Epithelial cell of proximal tubule (primary cell): ENCODE measurements at regions not wholly inside any gene's neighbourhood (a gene's known extent, or its start where the extent isn't known, plus 50 kb on each side); places are given as distances from the start of the nearest gene placed in this dataset.

Source experiments
- DNase-seq: peaks from one replicate; pipeline ENCODE4 v3.0.0-alpha.2; 2011; ENCODE audit warnings: low read depth
- H3K4me3 ChIP-seq: 2 replicates; pipeline ENCODE4 v1.5.1; 2011; ENCODE audit warnings: low read depth, mild to moderate bottlenecking, low read length
- CTCF ChIP-seq: conservative IDR thresholded peaks from 2 replicates; pipeline ENCODE4 v1.5.1; 2012; ENCODE audit warnings: low read depth, mild to moderate bottlenecking, low read length

GRCh38 chr6:163837691-163838431 is 423.3 kb downstream of the QKI start:
- no peak for TF ChIP-seq CTCF
- DNase-seq = no peak
- peak overlapping the region; percentile 24 for H3K4me3 ChIP-seq

DNA sequence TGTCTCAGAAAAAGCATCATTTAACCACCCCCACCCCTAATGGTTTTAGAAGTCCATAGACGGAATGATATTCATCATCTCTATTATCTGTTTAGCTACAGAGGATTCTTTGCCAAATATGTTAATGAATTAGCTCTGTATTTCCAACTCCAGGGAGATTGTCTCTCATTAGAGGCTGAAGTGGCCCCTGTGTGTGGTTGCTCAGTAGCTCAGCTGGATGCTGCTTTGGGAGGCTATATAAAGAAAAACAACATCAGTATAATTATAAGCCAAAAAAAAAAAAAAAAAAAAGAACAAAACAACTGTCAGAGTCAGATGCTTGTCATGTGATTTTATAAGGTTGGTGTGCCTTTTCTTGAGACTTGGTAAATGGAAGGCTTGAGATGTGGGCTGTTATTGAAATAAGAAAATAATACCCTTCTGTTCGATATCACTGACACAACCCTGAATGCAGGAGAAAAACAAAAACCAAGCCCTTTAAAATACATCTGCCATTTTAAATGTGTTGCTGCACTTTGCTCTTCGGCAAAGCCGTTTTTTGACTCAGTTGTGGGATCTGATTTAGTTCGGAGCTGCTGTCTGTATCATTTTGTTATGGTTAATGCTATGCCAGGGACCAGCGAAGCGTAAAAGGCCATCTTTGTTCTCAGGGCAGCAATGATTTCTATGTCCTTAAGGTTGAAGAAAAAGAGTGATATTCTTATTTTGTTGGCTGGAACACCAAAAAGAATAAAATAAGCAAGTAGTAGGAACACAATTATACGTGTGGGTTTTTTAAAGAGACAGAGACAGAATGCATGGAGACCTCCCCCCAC is 422.6 kb downstream of the QKI start:
- no peak for TF ChIP-seq CTCF
- H3K4me3 ChIP-seq = no peak overlapping the region

DNA sequence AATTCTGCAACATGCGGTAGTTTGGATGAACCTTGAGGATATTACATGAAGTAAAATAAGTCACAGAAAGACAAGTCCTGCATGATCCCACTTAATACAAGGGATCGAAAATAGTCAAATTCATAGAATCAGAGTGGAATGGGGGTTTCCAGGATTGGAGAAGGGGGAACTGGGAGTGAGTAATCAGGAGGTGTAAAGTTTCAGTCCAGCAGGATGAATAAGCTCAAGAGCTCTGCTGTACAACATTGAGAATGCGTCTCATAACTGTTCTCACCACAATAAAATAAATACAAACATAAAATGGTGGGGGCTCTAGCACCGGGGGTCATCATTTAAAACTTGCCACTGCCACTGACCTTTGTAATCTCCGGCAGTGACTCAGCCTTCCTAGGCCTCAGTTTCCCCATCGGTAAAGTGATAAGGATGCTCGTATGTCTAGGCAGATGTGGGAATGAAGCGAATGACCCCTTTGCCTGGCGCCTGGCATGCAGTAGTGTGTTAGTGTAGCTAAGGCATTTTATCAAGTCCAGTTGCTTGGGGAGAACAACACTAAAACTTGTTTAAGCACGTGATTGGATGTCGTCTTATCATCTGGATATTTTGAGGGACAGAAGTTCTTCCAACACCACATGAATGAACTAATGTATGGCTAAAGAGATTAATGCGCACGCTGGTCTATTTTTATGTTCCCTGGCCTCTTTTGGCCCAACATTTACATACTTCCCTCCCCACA is 421.1 kb downstream of the QKI start:
- TF ChIP-seq CTCF = no peak
- DNase-seq = no peak
- no peak overlapping the region for H3K4me3 ChIP-seq

More for the DNA sequence above, 422.6 kb downstream of the QKI start:
- no peak for DNase-seq

GRCh38 chr6:163834226-163834970 is 419.9 kb downstream of the QKI start:
- no peak for TF ChIP-seq CTCF
- no peak overlapping the region for H3K4me3 ChIP-seq
- no peak for DNase-seq

GRCh38 chr6:163831736-163832135 is 417.2 kb downstream of the QKI start:
- no peak overlapping the region for H3K4me3 ChIP-seq
- no peak for TF ChIP-seq CTCF
- no peak for DNase-seq

GRCh38 chr6:163830641-163831040 is 416.1 kb downstream of the QKI start:
- no peak for DNase-seq
- no peak overlapping the region for H3K4me3 ChIP-seq
- TF ChIP-seq CTCF = no peak
